ENCODE measurements at regions not wholly inside any gene's neighbourhood (a gene's known extent, or its start where the extent isn't known, plus 50 kb on each side); places are given as distances from the start of the nearest gene placed in this dataset.
"Not testable (repeated sequence)": the region's sequence is repeated elsewhere in the genome, so short reads cannot be mapped to it uniquely, and the experiment has no call there.

DNA sequence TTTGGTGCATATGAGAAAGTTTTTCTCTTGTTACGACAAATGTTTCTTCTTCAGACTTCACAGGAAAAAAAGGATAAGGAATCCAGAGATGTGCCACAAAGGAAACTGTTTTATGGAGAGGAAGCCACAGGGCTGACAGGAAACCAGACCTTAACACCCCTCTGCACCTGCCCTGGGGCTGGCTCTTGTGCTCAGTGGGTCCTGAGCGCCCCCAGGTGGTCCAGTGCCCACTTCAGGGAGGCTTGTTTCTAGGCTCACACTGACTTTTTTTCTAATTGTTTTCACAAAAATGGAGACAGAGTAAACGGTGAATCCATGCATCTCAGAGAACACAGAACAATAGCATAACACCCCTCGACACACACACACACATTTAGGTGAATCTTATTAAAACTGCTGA lies 951.2 kb downstream of the TMEM121 start:
- H3K4me3 ChIP-seq; ATAC-seq (ENCODE audit: insufficient number of reproducible peaks, low FRiP score, low read depth); DNase-seq (ENCODE audit: low spot score); H3K27ac ChIP-seq; H3K27me3 ChIP-seq (replicated peaks; ENCODE audit: insufficient read depth); H3K36me3 ChIP-seq; H3K9me3 ChIP-seq; H3K4me1 ChIP-seq (ENCODE audit: control insufficient read depth in 1 of 2, low read depth in 2 of 2): not testable (repeated sequence)

DNA sequence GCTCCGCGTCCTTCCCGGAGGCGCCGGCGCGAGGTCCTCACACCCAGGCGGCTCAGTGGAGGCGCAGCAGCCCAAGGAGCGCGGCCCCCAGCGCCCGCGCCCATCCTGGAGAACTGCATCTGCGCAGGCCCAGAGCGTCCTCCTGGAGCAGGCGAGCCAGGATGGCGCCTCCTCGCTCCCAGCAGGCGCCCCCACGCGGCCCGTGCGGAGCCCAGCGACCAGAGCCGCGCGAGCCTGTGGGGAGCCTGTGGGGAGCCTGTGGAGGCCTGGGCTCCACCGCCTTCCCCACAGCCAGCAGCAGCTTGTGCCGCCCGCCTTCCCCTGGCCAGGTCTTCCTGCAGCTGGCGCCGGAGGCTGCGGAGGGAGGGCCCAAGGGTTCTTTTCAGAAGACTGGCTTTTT lies 953.9 kb downstream of the TMEM121 start:
- not testable (repeated sequence) for H3K27ac ChIP-seq; H3K36me3 ChIP-seq; H3K27me3 ChIP-seq (replicated peaks; ENCODE audit: insufficient read depth); DNase-seq (ENCODE audit: low spot score); ATAC-seq (ENCODE audit: insufficient number of reproducible peaks, low FRiP score, low read depth); H3K4me1 ChIP-seq (ENCODE audit: control insufficient read depth in 1 of 2, low read depth in 2 of 2); H3K4me3 ChIP-seq; H3K9me3 ChIP-seq

DNA sequence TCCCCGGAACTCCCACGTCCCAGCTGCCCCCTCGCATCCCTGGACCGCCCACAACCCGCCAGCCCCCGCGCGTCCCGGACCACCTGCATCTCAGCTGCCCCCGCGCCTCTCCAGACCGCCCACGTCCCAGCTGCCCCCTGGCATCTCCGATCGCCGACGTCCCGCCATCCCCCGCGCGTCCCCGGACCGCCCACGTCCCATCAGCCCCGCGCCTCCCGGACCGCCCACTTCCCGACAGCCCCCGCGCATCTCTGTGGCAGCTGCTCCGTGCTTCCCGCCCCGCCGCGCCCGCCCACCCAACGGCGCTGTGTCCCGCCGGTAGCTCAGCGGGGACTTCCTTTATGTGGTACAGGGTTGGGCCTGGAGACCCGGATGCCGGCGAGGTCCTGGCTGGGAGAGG lies 955.8 kb downstream of the TMEM121 start:
- not testable (repeated sequence) for H3K27ac ChIP-seq; H3K4me1 ChIP-seq (ENCODE audit: control insufficient read depth in 1 of 2, low read depth in 2 of 2); H3K9me3 ChIP-seq; H3K27me3 ChIP-seq (replicated peaks; ENCODE audit: insufficient read depth); DNase-seq (ENCODE audit: low spot score); ATAC-seq (ENCODE audit: insufficient number of reproducible peaks, low FRiP score, low read depth); H3K4me3 ChIP-seq; H3K36me3 ChIP-seq

DNA sequence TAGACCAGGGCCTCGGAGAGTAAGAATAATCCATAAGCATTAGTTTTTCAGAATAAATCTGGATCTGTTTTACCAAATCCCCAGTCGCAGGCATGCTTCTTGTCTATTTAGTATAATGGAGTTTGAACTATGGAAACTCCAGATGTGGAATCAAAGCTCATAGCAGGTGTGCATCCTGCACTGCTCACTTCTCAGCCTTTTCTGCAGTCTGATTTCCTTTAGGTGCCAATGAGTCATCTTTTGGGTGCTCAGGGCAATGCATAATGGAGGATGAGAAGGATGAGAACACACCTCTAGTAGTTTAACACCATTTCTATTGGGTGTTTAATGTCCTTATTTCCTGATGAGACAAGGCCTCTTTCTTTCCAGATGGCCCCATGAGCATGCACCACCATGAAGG lies 961.2 kb downstream of the TMEM121 start:
- Histone ChIP-seq H3K4me1 (ENCODE audit: control insufficient read depth in 1 of 2, low read depth in 2 of 2) (no peaks in the 10 kb centered on the region), H3K4me3 (no peak overlapping the region), H3K27ac (no peak overlapping the region), H3K9me3 (no peaks in the 10 kb centered on the region), H3K27me3 (replicated peaks; ENCODE audit: insufficient read depth) (no peaks in the 10 kb centered on the region), H3K36me3 (no peaks in the 10 kb centered on the region)
- ATAC-seq (ENCODE audit: insufficient number of reproducible peaks, low FRiP score, low read depth), result no peak
- TF ChIP-seq, protein P1, sequence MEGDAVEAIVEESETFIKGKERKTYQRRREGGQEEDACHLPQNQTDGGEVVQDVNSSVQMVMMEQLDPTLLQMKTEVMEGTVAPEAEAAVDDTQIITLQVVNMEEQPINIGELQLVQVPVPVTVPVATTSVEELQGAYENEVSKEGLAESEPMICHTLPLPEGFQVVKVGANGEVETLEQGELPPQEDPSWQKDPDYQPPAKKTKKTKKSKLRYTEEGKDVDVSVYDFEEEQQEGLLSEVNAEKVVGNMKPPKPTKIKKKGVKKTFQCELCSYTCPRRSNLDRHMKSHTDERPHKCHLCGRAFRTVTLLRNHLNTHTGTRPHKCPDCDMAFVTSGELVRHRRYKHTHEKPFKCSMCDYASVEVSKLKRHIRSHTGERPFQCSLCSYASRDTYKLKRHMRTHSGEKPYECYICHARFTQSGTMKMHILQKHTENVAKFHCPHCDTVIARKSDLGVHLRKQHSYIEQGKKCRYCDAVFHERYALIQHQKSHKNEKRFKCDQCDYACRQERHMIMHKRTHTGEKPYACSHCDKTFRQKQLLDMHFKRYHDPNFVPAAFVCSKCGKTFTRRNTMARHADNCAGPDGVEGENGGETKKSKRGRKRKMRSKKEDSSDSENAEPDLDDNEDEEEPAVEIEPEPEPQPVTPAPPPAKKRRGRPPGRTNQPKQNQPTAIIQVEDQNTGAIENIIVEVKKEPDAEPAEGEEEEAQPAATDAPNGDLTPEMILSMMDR (IDR thresholded peaks at IDR 0.05), result no peak
- DNase-seq (ENCODE audit: low spot score), result no peak

DNA sequence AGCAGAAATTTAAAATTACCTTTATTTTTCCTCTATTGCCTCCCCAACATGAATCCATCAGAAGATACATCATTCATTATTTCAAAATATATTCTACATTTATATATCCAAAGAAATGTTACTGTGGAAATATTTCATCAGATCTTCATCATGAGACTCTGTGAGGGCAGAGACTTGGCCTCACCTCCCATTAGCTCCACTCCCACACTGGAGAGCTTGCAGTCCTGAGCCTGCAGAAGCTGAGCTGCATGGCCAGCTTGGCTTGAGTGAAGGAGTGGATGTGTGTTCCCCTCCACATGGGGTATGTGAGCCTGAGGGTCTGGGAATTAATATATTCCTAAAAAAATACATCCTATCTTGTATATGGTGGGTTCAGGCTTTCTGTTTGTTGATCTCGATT lies 961.9 kb downstream of the TMEM121 start:
- H3K4me1 ChIP-seq (ENCODE audit: control insufficient read depth in 1 of 2, low read depth in 2 of 2), result no peaks in the 10 kb centered on the region
- no peak overlapping the region for H3K27ac ChIP-seq
- no peaks in the 10 kb centered on the region for H3K27me3 ChIP-seq (replicated peaks; ENCODE audit: insufficient read depth)
- TF ChIP-seq, protein P1 (IDR thresholded peaks at IDR 0.05), result no peak
- ATAC-seq (ENCODE audit: insufficient number of reproducible peaks, low FRiP score, low read depth) (no peak), DNase-seq (ENCODE audit: low spot score) (no peak)
- no peaks in the 10 kb centered on the region for H3K36me3 ChIP-seq
- H3K4me3 ChIP-seq, result no peak overlapping the region
- H3K9me3 ChIP-seq, result no peaks in the 10 kb centered on the region

DNA sequence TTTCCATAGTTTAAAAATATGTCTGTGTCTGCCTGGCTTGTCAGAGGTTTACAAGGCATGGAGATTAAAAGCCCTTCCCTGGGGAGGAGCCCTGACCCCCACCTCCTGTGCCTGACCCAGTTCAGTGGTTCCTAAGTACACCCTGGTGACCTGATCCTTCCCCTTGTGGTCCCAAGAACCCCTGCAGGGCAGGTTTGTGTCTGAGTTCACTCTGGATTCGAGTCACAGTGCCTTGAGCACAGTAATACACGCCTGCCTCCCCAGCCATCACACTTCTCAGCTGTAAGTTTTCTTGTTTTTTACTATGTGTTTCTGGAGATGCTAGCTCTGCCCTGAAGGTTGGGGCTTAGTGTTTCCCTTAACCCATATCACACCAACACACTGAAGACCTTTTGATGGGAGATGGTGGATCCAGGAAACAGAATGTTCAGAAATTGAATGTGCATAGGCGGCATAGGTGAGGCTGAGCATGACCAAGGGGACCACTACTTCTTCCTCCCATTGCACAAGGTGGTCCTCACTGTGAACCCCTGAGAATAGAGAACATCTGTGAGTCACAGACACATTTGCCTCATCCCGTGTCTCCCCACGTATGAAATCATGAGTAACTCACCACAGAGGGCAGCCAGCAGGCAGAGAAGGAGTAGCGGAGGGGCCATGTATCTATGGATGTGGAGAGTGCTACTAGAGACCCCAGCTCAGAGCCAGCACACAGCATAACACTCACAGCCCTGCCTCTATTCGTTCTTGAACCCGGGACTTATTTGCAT lies 962.9 kb downstream of the TMEM121 start:
- no peaks in the 10 kb centered on the region for H3K27me3 ChIP-seq (replicated peaks; ENCODE audit: insufficient read depth)
- ATAC-seq (ENCODE audit: insufficient number of reproducible peaks, low FRiP score, low read depth) (no peak), DNase-seq (ENCODE audit: low spot score) (no peak)

More for the DNA sequence above, 962.9 kb downstream of the TMEM121 start:
- TF ChIP-seq, protein P1 (IDR thresholded peaks at IDR 0.05), result no peak
- Histone ChIP-seq H3K4me3 (no peak overlapping the region), H3K27ac (no peak overlapping the region), H3K4me1 (ENCODE audit: control insufficient read depth in 1 of 2, low read depth in 2 of 2) (no peaks in the 10 kb centered on the region), H3K36me3 (no peaks in the 10 kb centered on the region), H3K9me3 (no peaks in the 10 kb centered on the region)
